ENCODE measurements at regions not wholly inside any gene's neighbourhood (a gene's known extent, or its start where the extent isn't known, plus 50 kb on each side); places are given as distances from the start of the nearest gene placed in this dataset.

- no peaks in the 10 kb centered on the region for H3K36me3 ChIP-seq
- H3K9me3 ChIP-seq, result peaks cover 0 to 10% (median 0%) of the 10 kb centered on the region in 8 donors
- no peak for TF ChIP-seq POLR2AphosphoS5 (IDR thresholded peaks at IDR 0.05)
- TF ChIP-seq, protein P1, sequence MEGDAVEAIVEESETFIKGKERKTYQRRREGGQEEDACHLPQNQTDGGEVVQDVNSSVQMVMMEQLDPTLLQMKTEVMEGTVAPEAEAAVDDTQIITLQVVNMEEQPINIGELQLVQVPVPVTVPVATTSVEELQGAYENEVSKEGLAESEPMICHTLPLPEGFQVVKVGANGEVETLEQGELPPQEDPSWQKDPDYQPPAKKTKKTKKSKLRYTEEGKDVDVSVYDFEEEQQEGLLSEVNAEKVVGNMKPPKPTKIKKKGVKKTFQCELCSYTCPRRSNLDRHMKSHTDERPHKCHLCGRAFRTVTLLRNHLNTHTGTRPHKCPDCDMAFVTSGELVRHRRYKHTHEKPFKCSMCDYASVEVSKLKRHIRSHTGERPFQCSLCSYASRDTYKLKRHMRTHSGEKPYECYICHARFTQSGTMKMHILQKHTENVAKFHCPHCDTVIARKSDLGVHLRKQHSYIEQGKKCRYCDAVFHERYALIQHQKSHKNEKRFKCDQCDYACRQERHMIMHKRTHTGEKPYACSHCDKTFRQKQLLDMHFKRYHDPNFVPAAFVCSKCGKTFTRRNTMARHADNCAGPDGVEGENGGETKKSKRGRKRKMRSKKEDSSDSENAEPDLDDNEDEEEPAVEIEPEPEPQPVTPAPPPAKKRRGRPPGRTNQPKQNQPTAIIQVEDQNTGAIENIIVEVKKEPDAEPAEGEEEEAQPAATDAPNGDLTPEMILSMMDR (IDR thresholded peaks at IDR 0.05 in 8 of 11, conservative IDR thresholded peaks at IDR 0.05 in 3 of 11), result no peak
- no peak for TF ChIP-seq POLR2A (IDR thresholded peaks at IDR 0.05)
- intact Hi-C loops (cut with DNase I; ENCODE audit: low total_unique reads), result no loop called here
- no peaks in the 10 kb centered on the region for H3K27me3 ChIP-seq (replicated peaks in 1 of 7)
- no peak for DNase-seq
- H3K27ac ChIP-seq, result no peak overlapping the region
- H3K4me1 ChIP-seq, result no peaks in the 10 kb centered on the region
- WGBS, 5 donors, result 68 to 91% (median 82%) methylated on average over 2 of the region's 2 CpGs
- no peak overlapping the region for H3K4me3 ChIP-seq
These were observed 105.6 kb upstream of the DAPK1 start for GRCh38 chr9:87392086-87392485.

DNA sequence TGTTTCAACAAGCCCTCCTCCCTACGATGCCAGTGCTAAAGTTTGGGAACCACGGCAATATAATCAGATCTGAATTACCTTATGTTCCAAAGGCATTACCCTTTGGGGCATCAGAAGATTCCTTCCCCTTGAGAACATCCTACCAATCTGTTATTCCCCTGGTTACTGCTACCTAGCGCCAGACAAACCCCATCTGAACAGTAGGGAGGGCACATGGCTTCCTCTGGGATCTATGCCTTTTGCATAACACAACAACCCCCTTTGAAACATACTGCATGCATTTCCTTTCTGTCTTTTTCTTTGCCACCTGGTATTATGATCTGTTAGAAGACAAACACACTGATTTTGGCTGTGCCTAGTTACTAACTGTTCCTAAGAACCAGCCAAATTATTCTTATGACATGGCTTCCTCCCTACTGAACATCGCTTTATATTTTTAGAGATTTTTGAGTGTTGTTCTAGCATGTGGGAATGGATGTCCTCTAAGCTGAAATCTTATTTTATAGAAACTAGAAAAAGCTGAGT is 103.9 kb upstream of the DAPK1 start:
- intact Hi-C loops (cut with DNase I; ENCODE audit: low total_unique reads), result no loop called here
- no peaks in the 10 kb centered on the region for H3K4me1 ChIP-seq
- no peaks in the 10 kb centered on the region for H3K36me3 ChIP-seq
- 85 to 94% (median 94%) methylated on average over 4 of the region's 4 CpGs for WGBS, 5 donors
- peaks cover 0 to 10% (median 0%) of the 10 kb centered on the region in 8 donors for H3K9me3 ChIP-seq
- H3K27ac ChIP-seq, result no peak overlapping the region
- no peaks in the 10 kb centered on the region for H3K27me3 ChIP-seq (replicated peaks in 1 of 7)
- no peak for TF ChIP-seq POLR2A (IDR thresholded peaks at IDR 0.05)
- TF ChIP-seq, protein P1 (IDR thresholded peaks at IDR 0.05 in 8 of 11, conservative IDR thresholded peaks at IDR 0.05 in 3 of 11), result no peak
- TF ChIP-seq POLR2AphosphoS5 (IDR thresholded peaks at IDR 0.05), result no peak
- DNase-seq, result no peak
- no peak overlapping the region for H3K4me3 ChIP-seq

DNA sequence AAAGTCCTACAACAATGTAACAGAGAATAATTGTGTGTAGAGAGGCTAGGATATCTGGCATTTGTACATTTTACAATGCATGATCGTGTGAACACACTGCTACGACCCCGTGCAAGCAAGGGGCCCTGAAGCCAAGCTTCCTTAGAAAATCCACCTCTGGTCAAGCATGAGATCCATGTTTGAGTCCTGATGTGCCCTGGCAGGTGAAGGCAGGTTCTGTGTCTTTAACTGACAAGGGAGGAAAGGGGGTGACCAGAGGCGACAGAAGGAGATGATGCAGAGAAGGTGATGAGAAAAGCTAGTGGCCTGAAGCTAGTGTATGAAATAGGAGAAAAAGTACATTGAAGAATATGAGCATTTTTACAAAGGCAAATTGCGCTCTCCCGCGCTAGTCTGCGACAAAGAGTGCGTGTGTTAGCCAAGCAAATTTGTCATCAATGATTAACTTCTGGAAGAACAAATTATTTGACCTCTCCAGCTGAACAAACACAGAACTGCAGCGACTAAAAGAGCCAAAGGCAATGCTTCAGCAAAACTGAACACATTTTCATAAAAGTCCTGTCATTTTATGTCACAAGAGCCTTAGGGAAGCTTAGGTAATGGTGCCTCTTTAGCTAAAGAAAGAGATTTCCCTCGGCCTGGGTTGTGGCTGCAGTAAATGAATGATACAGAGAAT is 101.7 kb upstream of the DAPK1 start:
- Histone ChIP-seq H3K36me3 (no peaks in the 10 kb centered on the region), H3K27me3 (replicated peaks in 1 of 7) (no peaks in the 10 kb centered on the region), H3K4me3 (no peak overlapping the region), H3K27ac (no peak overlapping the region), H3K4me1 (no peaks in the 10 kb centered on the region), H3K9me3 (peaks cover 0 to 10% (median 0%) of the 10 kb centered on the region in 8 donors)
- 69 to 84% (median 78%) methylated on average over 11 of the region's 11 CpGs for WGBS, 5 donors
- intact Hi-C loops (cut with DNase I; ENCODE audit: low total_unique reads), result no loop called here
- no peak for DNase-seq
- TF ChIP-seq POLR2A (IDR thresholded peaks at IDR 0.05) (no peak), POLR2AphosphoS5 (IDR thresholded peaks at IDR 0.05) (no peak)
- TF ChIP-seq, protein P1 (IDR thresholded peaks at IDR 0.05 in 8 of 11, conservative IDR thresholded peaks at IDR 0.05 in 3 of 11), result no peak

GRCh38 chr9:87401681-87402080 is 96.0 kb upstream of the DAPK1 start:
- Histone ChIP-seq H3K4me3 (no peak overlapping the region), H3K27me3 (replicated peaks in 1 of 7) (no peaks in the 10 kb centered on the region), H3K4me1 (no peaks in the 10 kb centered on the region), H3K36me3 (no peaks in the 10 kb centered on the region), H3K27ac (no peak overlapping the region), H3K9me3 (no peaks in the 10 kb centered on the region)
- 83 to 88% (median 87%) methylated on average over 7 of the region's 7 CpGs for WGBS, 5 donors
- DNase-seq, result no peak
- intact Hi-C loops (cut with DNase I; ENCODE audit: low total_unique reads), result no loop called here
- TF ChIP-seq, protein P1 (IDR thresholded peaks at IDR 0.05 in 8 of 11, conservative IDR thresholded peaks at IDR 0.05 in 3 of 11), result no peak
- TF ChIP-seq POLR2AphosphoS5 (IDR thresholded peaks at IDR 0.05) (no peak), POLR2A (IDR thresholded peaks at IDR 0.05) (no peak)
